ENCODE measurements at regions not wholly inside any gene's neighbourhood (a gene's known extent, or its start where the extent isn't known, plus 50 kb on each side); places are given as distances from the start of the nearest gene placed in this dataset.

GRCh38 chr2:108171657-108172056 is 68.1 kb upstream of the SULT1C3 start:
- TF ChIP-seq CTCF (IDR thresholded peaks at IDR 0.05; ENCODE audit: insufficient read depth, low read length, poor library complexity, severe bottlenecking) (no peak), EZH2phosphoT487 (conservative IDR thresholded peaks at IDR 0.05; ENCODE audit: low read length) (no peak)

Data from SU-DHL-6 (cell line).